ENCODE measurements at regions not wholly inside any gene's neighbourhood (a gene's known extent, or its start where the extent isn't known, plus 50 kb on each side); places are given as distances from the start of the nearest gene placed in this dataset.

GRCh38 chr13:112247471-112248405 is 128.4 kb upstream of the SPACA7 start:
- DNase-seq, result no peak

GRCh38 chr13:112248406-112248760 is 127.8 kb upstream of the SPACA7 start:
- DNase-seq, result no peak

GRCh38 chr13:112248862-112249592 is 127.1 kb upstream of the SPACA7 start:
- no peak for DNase-seq

- no peak for DNase-seq
These were observed 126.2 kb upstream of the SPACA7 start for GRCh38 chr13:112249644-112250610.

GRCh38 chr13:112250788-112251445 is 125.2 kb upstream of the SPACA7 start:
- no peak for DNase-seq

- DNase-seq, result no peak
These were observed 124.1 kb upstream of the SPACA7 start for GRCh38 chr13:112251930-112252585.

- DNase-seq, result no peak
These were observed 123.2 kb upstream of the SPACA7 start for GRCh38 chr13:112252804-112253590.

- DNase-seq, result no peak
These were observed 122.5 kb upstream of the SPACA7 start for GRCh38 chr13:112253631-112254030.

- no peak for DNase-seq
These were observed 121.9 kb upstream of the SPACA7 start for GRCh38 chr13:112254061-112254818.

- DNase-seq, result no peak
These were observed 121.3 kb upstream of the SPACA7 start for GRCh38 chr13:112254900-112255299.

- no peak for DNase-seq
These were observed 120.5 kb upstream of the SPACA7 start for GRCh38 chr13:112255550-112256120.

- DNase-seq, result no peak
These were observed 119.2 kb upstream of the SPACA7 start for GRCh38 chr13:112256716-112257494.

GRCh38 chr13:112259511-112259910 is 116.6 kb upstream of the SPACA7 start:
- no peak for DNase-seq

GRCh38 chr13:112260108-112261055 is 115.8 kb upstream of the SPACA7 start:
- DNase-seq, result no peak

GRCh38 chr13:112261924-112262323 is 114.2 kb upstream of the SPACA7 start:
- no peak for DNase-seq

- no peak for DNase-seq
These were observed 113.0 kb upstream of the SPACA7 start for GRCh38 chr13:112263152-112263551.

- DNase-seq, result no peak
These were observed 108.5 kb upstream of the SPACA7 start for GRCh38 chr13:112267660-112268059.

GRCh38 chr13:112270951-112271350 is 105.2 kb upstream of the SPACA7 start:
- DNase-seq, result no peak
